Natural killer cell (primary cell): ENCODE measurements at regions not wholly inside any gene's neighbourhood (a gene's known extent, or its start where the extent isn't known, plus 50 kb on each side); places are given as distances from the start of the nearest gene placed in this dataset.

Source experiments
- ATAC-seq, 3 donors: fragments of 150-1000 bp in 2 of 3; fragments of 200-7000 bp in 1 of 3; cut with Tn5 transposase; 1 replicate in 1 of 3; 2 replicates in 2 of 3; pipeline ENCODE4 v1.10.0; 2021; ENCODE audit warnings: mild to moderate bottlenecking in 2 of 3, moderate library complexity in 2 of 3
- DNase-seq, 2 donors: peaks; one replicate each; pipeline versions ENCODE4 v3.0.0 to v3.0.0-alpha.2; 2013 to 2021; ENCODE audit warnings: mixed read lengths in 1 of 2
- H3K27ac ChIP-seq: one replicate; pipeline ENCODE4 v1.5.1; 2013; ENCODE audit warnings: mild to moderate bottlenecking, low read length
- H3K27me3 ChIP-seq: one replicate; pipeline ENCODE4 v1.6.1; 2013; ENCODE audit warnings: low read length; ENCODE audit not compliant: control insufficient read depth, insufficient read depth
- H3K36me3 ChIP-seq: one replicate; pipeline ENCODE4 v1.6.1; 2013; ENCODE audit warnings: low read length; ENCODE audit not compliant: control insufficient read depth, insufficient read depth
- H3K4me1 ChIP-seq: one replicate; pipeline ENCODE4 v1.6.1; 2013; ENCODE audit warnings: low read length; ENCODE audit not compliant: control insufficient read depth, insufficient read depth
- H3K4me3 ChIP-seq: one replicate; pipeline ENCODE4 v1.5.1; 2013; ENCODE audit warnings: low read length
- H3K9me3 ChIP-seq: one replicate; pipeline ENCODE4 v1.6.1; 2013; ENCODE audit warnings: low read length; ENCODE audit not compliant: control insufficient read depth, insufficient read depth
- H3K27ac Mint-ChIP-seq, 2 donors: one replicate each; pipeline ENCODE4 v1.8.0; 2022; ENCODE audit warnings: mild to moderate bottlenecking in 2 of 2, mixed read lengths in 2 of 2, moderate library complexity in 1 of 2
- H3K27me3 Mint-ChIP-seq, 2 donors: one replicate each; pipeline ENCODE4 v1.8.0; 2022; ENCODE audit warnings: low read depth in 2 of 2, mixed read lengths in 2 of 2
- H3K36me3 Mint-ChIP-seq: one replicate; pipeline ENCODE4 v1.8.0; 2022; ENCODE audit warnings: mixed read lengths
- H3K4me1 Mint-ChIP-seq, 2 donors: one replicate each; pipeline ENCODE4 v1.8.0; 2022; ENCODE audit warnings: mixed read lengths in 2 of 2
- H3K4me3 Mint-ChIP-seq: one replicate; pipeline ENCODE4 v1.8.0; 2022; ENCODE audit warnings: mild to moderate bottlenecking, moderate library complexity, mixed read lengths
- H3K9me3 Mint-ChIP-seq, 2 donors: one replicate each; pipeline ENCODE4 v1.8.0; 2022; ENCODE audit warnings: mixed read lengths in 2 of 2
- WGBS: methylation state at CpG from one replicate; pipeline ENCODE4 v1.1.7; 2013; ENCODE audit warnings: missing lambda C conversion rate; ENCODE audit not compliant: insufficient coverage; 5-methylcytosine and 5-hydroxymethylcytosine counted together
- intact Hi-C: fragments of 100-400 bp; cut with micrococcal nuclease; formaldehyde crosslinking; loops from one replicate; pipeline ENCODE4 v1.14.2; 2022
- TF ChIP-seq, protein P1 (sequence below): fragments of 200-600 bp; IDR thresholded peaks from one replicate; pipeline ENCODE4 v1.8.0; 2022; ENCODE audit warnings: antibody characterized with exemption

GRCh38 chr5:60540856-60541805, 158.8 kb downstream of the DEPDC1B start:
- no peaks in the 10 kb centered on the region for H3K27me3 ChIP-seq
- peaks cover 4% of the 10 kb centered on the region for H3K4me1 ChIP-seq
- H3K4me3 Mint-ChIP-seq: no peak overlapping the region
- H3K36me3 ChIP-seq: no peaks in the 10 kb centered on the region
- intact Hi-C loops: no loop called here
- no peak overlapping the region for H3K27ac Mint-ChIP-seq
- no peaks in the 10 kb centered on the region for H3K9me3 ChIP-seq
- peak overlapping the region; percentile 21 for H3K27ac ChIP-seq
- H3K9me3 Mint-ChIP-seq: peaks cover 0 to 11% of the 10 kb centered on the region in 2 donors
- H3K4me1 Mint-ChIP-seq: no peaks in the 10 kb centered on the region
- TF ChIP-seq, protein P1, sequence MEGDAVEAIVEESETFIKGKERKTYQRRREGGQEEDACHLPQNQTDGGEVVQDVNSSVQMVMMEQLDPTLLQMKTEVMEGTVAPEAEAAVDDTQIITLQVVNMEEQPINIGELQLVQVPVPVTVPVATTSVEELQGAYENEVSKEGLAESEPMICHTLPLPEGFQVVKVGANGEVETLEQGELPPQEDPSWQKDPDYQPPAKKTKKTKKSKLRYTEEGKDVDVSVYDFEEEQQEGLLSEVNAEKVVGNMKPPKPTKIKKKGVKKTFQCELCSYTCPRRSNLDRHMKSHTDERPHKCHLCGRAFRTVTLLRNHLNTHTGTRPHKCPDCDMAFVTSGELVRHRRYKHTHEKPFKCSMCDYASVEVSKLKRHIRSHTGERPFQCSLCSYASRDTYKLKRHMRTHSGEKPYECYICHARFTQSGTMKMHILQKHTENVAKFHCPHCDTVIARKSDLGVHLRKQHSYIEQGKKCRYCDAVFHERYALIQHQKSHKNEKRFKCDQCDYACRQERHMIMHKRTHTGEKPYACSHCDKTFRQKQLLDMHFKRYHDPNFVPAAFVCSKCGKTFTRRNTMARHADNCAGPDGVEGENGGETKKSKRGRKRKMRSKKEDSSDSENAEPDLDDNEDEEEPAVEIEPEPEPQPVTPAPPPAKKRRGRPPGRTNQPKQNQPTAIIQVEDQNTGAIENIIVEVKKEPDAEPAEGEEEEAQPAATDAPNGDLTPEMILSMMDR: no peak
- WGBS: 49% methylated on average over 3 of the region's 5 CpGs
- ATAC-seq (no peak), DNase-seq (peak in 1 of 2 donors; percentile 28)
- no peaks in the 10 kb centered on the region for H3K36me3 Mint-ChIP-seq
- H3K4me3 ChIP-seq: no peak overlapping the region
- H3K27me3 Mint-ChIP-seq: no peaks in the 10 kb centered on the region

GRCh38 chr5:60538955-60539866, 160.8 kb downstream of the DEPDC1B start:
- Histone ChIP-seq H3K36me3 (no peaks in the 10 kb centered on the region), H3K4me3 (no peak overlapping the region), H3K4me1 (peaks cover 4% of the 10 kb centered on the region), H3K27ac (peak overlapping the region; percentile 63), H3K9me3 (no peaks in the 10 kb centered on the region), H3K27me3 (no peaks in the 10 kb centered on the region)
- Mint-ChIP-seq H3K4me3 (no peak overlapping the region), H3K27ac (no peak overlapping the region), H3K4me1 (no peaks in the 10 kb centered on the region), H3K9me3 (peaks cover 0 to 11% of the 10 kb centered on the region in 2 donors), H3K36me3 (no peaks in the 10 kb centered on the region), H3K27me3 (no peaks in the 10 kb centered on the region)
- TF ChIP-seq, protein P1: no peak
- WGBS: 100% methylated on average over 1 of the region's 1 CpG
- intact Hi-C loops: no loop called here
- DNase-seq (peak in 1 of 2 donors; percentile 27), ATAC-seq (no peak)

- Histone ChIP-seq H3K4me3 (no peak overlapping the region), H3K4me1 (peaks cover 4% of the 10 kb centered on the region), H3K9me3 (no peaks in the 10 kb centered on the region), H3K36me3 (no peaks in the 10 kb centered on the region), H3K27ac (peak overlapping the region; percentile 63), H3K27me3 (no peaks in the 10 kb centered on the region)
- no peak for DNase-seq
- intact Hi-C loops: no loop called here
- Mint-ChIP-seq H3K36me3 (no peaks in the 10 kb centered on the region), H3K27ac (no peak overlapping the region), H3K4me1 (no peaks in the 10 kb centered on the region), H3K9me3 (peaks cover 0 to 11% of the 10 kb centered on the region in 2 donors), H3K4me3 (no peak overlapping the region), H3K27me3 (no peaks in the 10 kb centered on the region)
- no CpG with 5 or more reads among the region's 2 CpGs for WGBS
- TF ChIP-seq, protein P1: no peak
- no peak for ATAC-seq
Observed at GRCh38 chr5:60538426-60538825, 161.5 kb downstream of the DEPDC1B start.
